HEK293 (cell line): ENCODE measurements at regions not wholly inside any gene's neighbourhood (a gene's known extent, or its start where the extent isn't known, plus 50 kb on each side); places are given as distances from the start of the nearest gene placed in this dataset.

Source experiments
- HOXA7 ChIP-seq: sonication (generic); formaldehyde crosslinking; IDR thresholded peaks from 2 replicates; pipeline ENCODE4 v1.8.1; 2022; ENCODE audit warnings: missing genetic modification reagents, borderline replicate concordance
- YY1 ChIP-seq: fragments of 450-650 bp; formaldehyde crosslinking; IDR thresholded peaks from 2 replicates; pipeline ENCODE4 v1.5.1; 2018; ENCODE audit warnings: missing biosample characterization, missing genetic modification characterization
- ZNF24 ChIP-seq: fragments of 450-650 bp; formaldehyde crosslinking; IDR thresholded peaks from 2 replicates; pipeline ENCODE4 v1.5.1; 2016; ENCODE audit warnings: missing biosample characterization, missing genetic modification characterization

DNA sequence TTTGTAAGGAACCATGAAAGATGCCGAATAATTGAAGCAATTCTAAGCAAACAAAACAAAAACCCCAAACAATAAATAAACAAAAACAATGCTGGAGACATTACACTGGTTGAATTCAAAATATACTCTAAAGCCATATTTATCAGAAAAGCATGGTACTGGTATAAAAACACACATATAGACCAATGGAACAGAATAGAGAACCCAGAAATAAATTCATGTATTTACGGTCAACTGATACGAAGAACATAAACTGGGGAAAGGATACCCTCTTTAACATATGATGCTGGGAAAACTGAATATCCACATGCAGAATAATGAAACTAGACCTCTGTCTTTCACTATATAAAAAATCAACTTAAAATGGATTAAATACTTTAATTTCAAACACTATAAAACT, 214.3 kb upstream of the PDZRN3 start:
- TF ChIP-seq HOXA7 (CRISPR knock-in tag): no peak
- TF ChIP-seq YY1 (tag by site-specific recombination): no peak
- no peak for TF ChIP-seq ZNF24
